Spleen (tissue), 11 donors: ENCODE measurements at regions not wholly inside any gene's neighbourhood (a gene's known extent, or its start where the extent isn't known, plus 50 kb on each side); places are given as distances from the start of the nearest gene placed in this dataset.

Source experiments
- DNase-seq: peaks from one replicate; pipeline ENCODE4 v3.0.0-alpha.2; 2020
- H3K27ac ChIP-seq, 8 donors: fragments of 200-600 bp; sonication (generic) in 7 of 8; 1 replicate in 4 of 8; 2 replicates in 4 of 8; pipeline versions ENCODE4 v1.5.0 to v1.8.0; 2016 to 2021; ENCODE audit warnings: inconsistent platforms in 4 of 8, mild to moderate bottlenecking in 4 of 8, moderate library complexity in 1 of 8
- H3K27me3 ChIP-seq, 7 donors: fragments of 200-600 bp; sonication (generic) in 6 of 7; replicated peaks in 1 of 7; 1 replicate in 4 of 7; 2 replicates in 3 of 7; pipeline versions ENCODE4 v1.5.0 to v1.8.0; 2016 to 2021; ENCODE audit warnings: inconsistent platforms in 3 of 7, mild to moderate bottlenecking in 1 of 7
- H3K36me3 ChIP-seq, 6 donors: fragments of 200-600 bp; sonication (generic) in 5 of 6; 1 replicate in 4 of 6; 2 replicates in 2 of 6; pipeline versions ENCODE4 v1.5.0 to v1.8.0; 2016 to 2021; ENCODE audit warnings: inconsistent platforms in 2 of 6
- H3K4me1 ChIP-seq, 6 donors: fragments of 200-600 bp; sonication (generic) in 5 of 6; 1 replicate in 3 of 6; 2 replicates in 3 of 6; pipeline versions ENCODE4 v1.5.0 to v1.8.0; 2016 to 2021; ENCODE audit warnings: inconsistent platforms in 3 of 6
- H3K4me3 ChIP-seq, 8 donors: fragments of 200-600 bp; sonication (generic) in 7 of 8; 1 replicate in 4 of 8; 2 replicates in 4 of 8; pipeline versions ENCODE4 v1.5.0 to v1.8.0; 2016 to 2021; ENCODE audit warnings: inconsistent platforms in 4 of 8, mild to moderate bottlenecking in 4 of 8, moderate library complexity in 2 of 8
- H3K9me3 ChIP-seq, 8 donors: fragments of 200-600 bp; sonication (generic) in 7 of 8; 1 replicate in 4 of 8; 2 replicates in 4 of 8; pipeline versions ENCODE4 v1.5.0 to v1.8.0; 2016 to 2021; ENCODE audit warnings: inconsistent platforms in 4 of 8
- POLR2A ChIP-seq, 3 donors: fragments of 450-650 bp; IDR thresholded peaks; one replicate each; pipeline ENCODE4 v1.5.1; 2017; ENCODE audit warnings: antibody characterized with exemption in 3 of 3, mild to moderate bottlenecking in 1 of 3
- POLR2AphosphoS5 ChIP-seq, 3 donors: sonication (generic); formaldehyde crosslinking; IDR thresholded peaks; one replicate each; pipeline ENCODE4 v1.5.1; 2017; ENCODE audit warnings: antibody characterized with exemption in 3 of 3
- WGBS, 5 donors: extraction: QIAGEN DNeasy Blood & Tissue Kit in 3 of 5; methylation state at CpG; one replicate each; pipeline versions ENCODE4 v1.1.5 to v1.1.7; 2013 to 2018; 5-methylcytosine and 5-hydroxymethylcytosine counted together
- intact Hi-C: fragments of 100-400 bp; cut with DNase I; formaldehyde crosslinking; loops from one replicate; pipeline ENCODE4 v1.15.0; 2023; ENCODE audit warnings: low total_unique reads
- TF ChIP-seq, protein P1 (sequence below), 11 experiments: fragments of 200-600 bp in 7 of 11; fragments of 450-650 bp in 4 of 11; sonication (generic) in 4 of 11; IDR thresholded peaks in 8 of 11; conservative IDR thresholded peaks in 3 of 11; 1 replicate in 7 of 11; 2 replicates in 4 of 11; pipeline versions ENCODE4 v1.4.0 to v1.8.0; 2016 to 2021; ENCODE audit warnings: antibody characterized with exemption in 11 of 11, inconsistent platforms in 4 of 11, mild to moderate bottlenecking in 1 of 11
- donor health status: healthy with polysubstance abuse.
- donor health status: DM: no; HTN: no; CAD: no; lungs with moderate emphysema.
- donor health status: DM: no; HTN: no; CAD: no.
- donor health status: Bipolar disorder and iron deficiency.
- donor health status: healthy.
- donor health status: DM: no; HTN: no; CAD: no.
- donor health status: DM: yes; HTN: yes; CAD: no.

DNA sequence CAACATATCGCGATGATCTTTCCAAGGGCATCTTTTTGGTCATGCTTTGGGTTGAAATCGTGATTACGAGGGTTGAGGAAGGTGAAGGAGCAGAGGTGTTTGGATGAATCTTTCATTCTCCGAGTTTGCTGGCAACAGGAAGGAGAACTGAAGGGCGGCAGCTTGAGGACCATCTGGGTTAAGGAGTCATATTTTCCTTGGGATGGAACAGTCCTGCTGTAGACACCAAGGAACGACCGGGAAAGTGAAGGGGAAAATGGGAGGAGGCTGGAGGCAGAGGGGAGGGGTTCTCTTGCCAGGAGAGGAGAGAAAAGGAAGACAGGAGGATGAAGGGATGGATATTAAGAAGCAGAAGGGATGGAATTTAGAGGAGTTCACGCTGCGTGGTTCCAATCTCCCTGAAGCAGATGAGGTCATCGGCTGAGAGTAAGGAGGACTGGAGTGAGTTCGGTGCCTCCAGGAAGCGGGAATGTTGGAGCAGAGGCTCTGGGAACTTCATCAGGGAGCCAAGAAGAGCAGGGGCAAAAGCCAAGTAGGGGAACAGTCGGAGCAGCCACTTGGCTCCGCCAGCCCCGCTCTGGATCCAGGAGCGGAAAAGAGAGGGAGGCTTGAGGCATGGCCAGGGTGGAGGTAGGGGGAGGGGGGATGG, 116.6 kb upstream of the GALNT17 start:
- H3K27ac ChIP-seq, result no peak overlapping the region
- H3K9me3 ChIP-seq, result peaks cover 0 to 28% (median 0%) of the 10 kb centered on the region in 8 donors
- no peak for DNase-seq
- H3K36me3 ChIP-seq, result no peaks in the 10 kb centered on the region
- H3K4me1 ChIP-seq, result no peaks in the 10 kb centered on the region
- no peaks in the 10 kb centered on the region for H3K27me3 ChIP-seq
- H3K4me3 ChIP-seq, result no peak overlapping the region
- TF ChIP-seq POLR2A (IDR thresholded peaks at IDR 0.05) (no peak), POLR2AphosphoS5 (IDR thresholded peaks at IDR 0.05) (no peak)
- TF ChIP-seq, protein P1, sequence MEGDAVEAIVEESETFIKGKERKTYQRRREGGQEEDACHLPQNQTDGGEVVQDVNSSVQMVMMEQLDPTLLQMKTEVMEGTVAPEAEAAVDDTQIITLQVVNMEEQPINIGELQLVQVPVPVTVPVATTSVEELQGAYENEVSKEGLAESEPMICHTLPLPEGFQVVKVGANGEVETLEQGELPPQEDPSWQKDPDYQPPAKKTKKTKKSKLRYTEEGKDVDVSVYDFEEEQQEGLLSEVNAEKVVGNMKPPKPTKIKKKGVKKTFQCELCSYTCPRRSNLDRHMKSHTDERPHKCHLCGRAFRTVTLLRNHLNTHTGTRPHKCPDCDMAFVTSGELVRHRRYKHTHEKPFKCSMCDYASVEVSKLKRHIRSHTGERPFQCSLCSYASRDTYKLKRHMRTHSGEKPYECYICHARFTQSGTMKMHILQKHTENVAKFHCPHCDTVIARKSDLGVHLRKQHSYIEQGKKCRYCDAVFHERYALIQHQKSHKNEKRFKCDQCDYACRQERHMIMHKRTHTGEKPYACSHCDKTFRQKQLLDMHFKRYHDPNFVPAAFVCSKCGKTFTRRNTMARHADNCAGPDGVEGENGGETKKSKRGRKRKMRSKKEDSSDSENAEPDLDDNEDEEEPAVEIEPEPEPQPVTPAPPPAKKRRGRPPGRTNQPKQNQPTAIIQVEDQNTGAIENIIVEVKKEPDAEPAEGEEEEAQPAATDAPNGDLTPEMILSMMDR (IDR thresholded peaks at IDR 0.05 in 8 of 11, conservative IDR thresholded peaks at IDR 0.05 in 3 of 11), result no peak
- WGBS, 5 donors, result 75 to 85% (median 79%) methylated on average over 17 of the region's 17 CpGs
- intact Hi-C loops, result no loop called here

DNA sequence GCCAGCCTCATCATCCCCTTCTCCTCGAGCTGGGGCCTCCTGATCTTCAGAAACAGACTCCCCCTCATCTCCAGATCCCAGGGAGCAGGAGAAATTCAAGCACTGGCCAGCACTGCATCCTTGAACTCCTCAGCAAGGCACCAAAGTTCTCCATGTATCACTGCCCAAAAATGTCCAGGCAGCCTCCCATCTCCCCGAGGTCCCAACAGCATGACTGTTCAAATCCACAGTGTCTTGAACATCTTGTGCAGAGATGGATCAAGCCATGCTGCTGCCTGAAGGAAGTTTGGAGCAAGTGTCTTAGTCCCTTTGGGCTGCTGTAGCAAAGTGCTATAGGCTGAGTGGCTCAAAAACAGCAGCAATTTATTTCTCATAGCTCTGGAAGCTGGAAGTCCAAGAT, 115.5 kb upstream of the GALNT17 start:
- Histone ChIP-seq H3K27me3 (no peaks in the 10 kb centered on the region), H3K4me3 (no peak overlapping the region), H3K36me3 (no peaks in the 10 kb centered on the region), H3K9me3 (peaks cover 0 to 34% (median 0%) of the 10 kb centered on the region in 8 donors), H3K4me1 (no peaks in the 10 kb centered on the region), H3K27ac (no peak overlapping the region)
- intact Hi-C loops, result no loop called here
- DNase-seq, result no peak
- TF ChIP-seq POLR2AphosphoS5 (IDR thresholded peaks at IDR 0.05) (no peak), POLR2A (IDR thresholded peaks at IDR 0.05) (no peak)
- TF ChIP-seq, protein P1 (IDR thresholded peaks at IDR 0.05 in 8 of 11, conservative IDR thresholded peaks at IDR 0.05 in 3 of 11), result no peak
- 55 to 84% (median 74%) methylated on average over 2 of the region's 2 CpGs for WGBS, 5 donors

DNA sequence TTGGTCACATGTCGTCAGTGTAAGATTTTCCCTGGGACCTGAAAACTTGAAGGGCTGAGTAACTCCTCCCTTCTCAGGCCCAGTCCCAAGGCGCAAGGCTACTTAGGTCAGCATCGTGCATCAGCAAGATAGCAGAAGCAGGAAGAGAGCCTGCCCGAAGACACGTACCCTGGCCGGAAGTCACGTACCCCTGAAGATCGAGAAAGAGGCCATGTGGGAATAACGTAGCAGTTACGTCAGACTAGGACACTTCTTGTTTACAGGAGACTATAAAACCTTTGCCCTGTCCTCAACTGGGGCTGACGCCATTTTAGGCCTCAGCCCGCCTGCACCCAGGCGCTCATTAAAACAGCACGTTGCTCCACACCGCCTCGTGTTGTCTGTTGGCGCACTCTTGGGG, 114.3 kb upstream of the GALNT17 start:
- TF ChIP-seq POLR2A (IDR thresholded peaks at IDR 0.05) (no peak), POLR2AphosphoS5 (IDR thresholded peaks at IDR 0.05) (no peak)
- TF ChIP-seq, protein P1 (IDR thresholded peaks at IDR 0.05 in 8 of 11, conservative IDR thresholded peaks at IDR 0.05 in 3 of 11), result no peak
- Histone ChIP-seq H3K27me3 (no peaks in the 10 kb centered on the region), H3K4me3 (no peak overlapping the region), H3K36me3 (no peaks in the 10 kb centered on the region), H3K4me1 (no peaks in the 10 kb centered on the region), H3K27ac (no peak overlapping the region), H3K9me3 (peaks cover 0 to 34% (median 0%) of the 10 kb centered on the region in 8 donors)
- WGBS, 5 donors, result 92 to 94% (median 93%) methylated on average over 17 of the region's 17 CpGs
- intact Hi-C loops, result no loop called here
- no peak for DNase-seq

DNA sequence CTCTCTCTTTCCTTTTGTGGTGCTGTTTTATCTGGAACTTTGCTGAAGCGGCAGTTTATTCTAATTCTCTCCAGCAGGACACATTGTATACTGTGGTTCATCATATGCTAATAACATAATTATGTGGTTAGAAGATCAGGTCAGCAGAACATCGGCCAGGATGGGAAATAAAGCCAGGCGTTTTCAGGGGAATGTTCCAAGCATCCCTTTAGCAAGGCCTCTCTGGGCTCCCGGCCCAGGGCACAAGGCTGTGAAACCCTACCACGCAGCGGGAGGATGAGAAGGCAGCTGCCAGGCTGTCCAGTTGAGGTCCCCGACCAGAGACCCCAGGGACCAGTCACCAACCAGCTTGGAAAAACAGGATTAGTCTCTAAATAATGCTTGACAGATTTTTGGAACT, 112.2 kb upstream of the GALNT17 start:
- Histone ChIP-seq H3K9me3 (peaks cover 0 to 36% (median 0%) of the 10 kb centered on the region in 8 donors), H3K4me3 (no peak overlapping the region), H3K27ac (no peak overlapping the region), H3K36me3 (no peaks in the 10 kb centered on the region), H3K4me1 (no peaks in the 10 kb centered on the region), H3K27me3 (no peaks in the 10 kb centered on the region)
- 74 to 91% (median 82%) methylated on average over 7 of the region's 7 CpGs for WGBS, 5 donors
- no peak for DNase-seq
- no peak for TF ChIP-seq POLR2A (IDR thresholded peaks at IDR 0.05)
- no peak for TF ChIP-seq POLR2AphosphoS5 (IDR thresholded peaks at IDR 0.05)
- TF ChIP-seq, protein P1 (IDR thresholded peaks at IDR 0.05 in 8 of 11, conservative IDR thresholded peaks at IDR 0.05 in 3 of 11), result no peak
- intact Hi-C loops, result no loop called here
